GM21367 (cell line): ENCODE measurements at regions not wholly inside any gene's neighbourhood (a gene's known extent, or its start where the extent isn't known, plus 50 kb on each side); places are given as distances from the start of the nearest gene placed in this dataset.
"Not testable (repeated sequence)": the region's sequence is repeated elsewhere in the genome, so short reads cannot be mapped to it uniquely, and the experiment has no call there.

Source experiments
- ATAC-seq: cut with Tn5 transposase; IDR thresholded peaks from one replicate; pipeline ENCODE4 v1.9.1; 2021; ENCODE audit not compliant: unreplicated experiment

- no peak for ATAC-seq
Measured at GRCh38 chr6:159415540-159415939, 246.3 kb downstream of the FNDC1 start.

- no peak for ATAC-seq
Measured at GRCh38 chr6:159414711-159415110, 245.5 kb downstream of the FNDC1 start.

GRCh38 chr6:159407211-159407780 is 238.1 kb downstream of the FNDC1 start:
- not testable (repeated sequence) for ATAC-seq

GRCh38 chr6:159404296-159404695 is 235.1 kb downstream of the FNDC1 start:
- ATAC-seq: no peak

- no peak for ATAC-seq
Measured at GRCh38 chr6:159400826-159401225, 231.6 kb downstream of the FNDC1 start.

GRCh38 chr6:159399751-159400221 is 230.6 kb downstream of the FNDC1 start:
- ATAC-seq: no peak

GRCh38 chr6:159398633-159399032 is 229.4 kb downstream of the FNDC1 start:
- ATAC-seq: no peak

- ATAC-seq: no peak
Measured at GRCh38 chr6:159397753-159398152, 228.6 kb downstream of the FNDC1 start.

GRCh38 chr6:159395609-159396008 is 226.4 kb downstream of the FNDC1 start:
- no peak for ATAC-seq

GRCh38 chr6:159392695-159393094 is 223.5 kb downstream of the FNDC1 start:
- not testable (repeated sequence) for ATAC-seq

GRCh38 chr6:159390381-159390780 is 221.2 kb downstream of the FNDC1 start:
- no peak for ATAC-seq

- no peak for ATAC-seq
Measured at GRCh38 chr6:159389695-159390094, 220.5 kb downstream of the FNDC1 start.

- no peak for ATAC-seq
Measured at GRCh38 chr6:159380114-159380513, 210.9 kb downstream of the FNDC1 start.

- ATAC-seq: no peak
Measured at GRCh38 chr6:159378411-159379328, 209.5 kb downstream of the FNDC1 start.

GRCh38 chr6:159376516-159377158 is 207.4 kb downstream of the FNDC1 start:
- no peak for ATAC-seq

- no peak for ATAC-seq
Measured at GRCh38 chr6:159375014-159375413, 205.8 kb downstream of the FNDC1 start.

- ATAC-seq: no peak
Measured at GRCh38 chr6:159373670-159374069, 204.5 kb downstream of the FNDC1 start.

- no peak for ATAC-seq
Measured at GRCh38 chr6:159372333-159372732, 203.1 kb downstream of the FNDC1 start.

- ATAC-seq: no peak
Measured at GRCh38 chr6:159360306-159360705, 191.1 kb downstream of the FNDC1 start.

- ATAC-seq: no peak
Measured at GRCh38 chr6:159359581-159360297, 190.5 kb downstream of the FNDC1 start.

- no peak for ATAC-seq
Measured at GRCh38 chr6:159358562-159358961, 189.4 kb downstream of the FNDC1 start.
